Upper lobe of right lung (tissue), 1 donor: ENCODE measurements at regions not wholly inside any gene's neighbourhood (a gene's known extent, or its start where the extent isn't known, plus 50 kb on each side); places are given as distances from the start of the nearest gene placed in this dataset.

Experiments
- ATAC-seq: fragments of 200-7000 bp; cut with Tn5 transposase; one replicate; pipeline ENCODE4 v1.9.1; 2020; ENCODE audit warnings: mild to moderate bottlenecking, moderate library complexity
- DNase-seq: peaks from one replicate; pipeline ENCODE4 v3.0.0-alpha.2; 2020
- H3K27ac ChIP-seq: fragments of 200-600 bp; one replicate; pipeline ENCODE4 v1.8.0; 2022
- H3K27me3 ChIP-seq: fragments of 200-600 bp; one replicate; pipeline ENCODE4 v1.8.0; 2022; ENCODE audit warnings: mild to moderate bottlenecking
- H3K36me3 ChIP-seq: fragments of 200-600 bp; one replicate; pipeline ENCODE4 v1.8.0; 2022
- H3K4me1 ChIP-seq: fragments of 200-600 bp; one replicate; pipeline ENCODE4 v1.8.0; 2022
- H3K4me3 ChIP-seq: fragments of 200-600 bp; one replicate; pipeline ENCODE4 v1.8.0; 2022; ENCODE audit warnings: mild to moderate bottlenecking
- H3K9me3 ChIP-seq: fragments of 200-600 bp; one replicate; pipeline ENCODE4 v1.8.0; 2022
- intact Hi-C: fragments of 100-400 bp; cut with DNase I; formaldehyde crosslinking; loops from one replicate; pipeline ENCODE4 v1.11.0; 2022
- TF ChIP-seq, protein P1 (sequence below): fragments of 200-600 bp; IDR thresholded peaks from one replicate; pipeline ENCODE4 v1.8.0; 2022; ENCODE audit warnings: antibody characterized with exemption
- donor health status: DM: no; HTN: yes; CAD: no; lungs with severe emphysema.

DNA sequence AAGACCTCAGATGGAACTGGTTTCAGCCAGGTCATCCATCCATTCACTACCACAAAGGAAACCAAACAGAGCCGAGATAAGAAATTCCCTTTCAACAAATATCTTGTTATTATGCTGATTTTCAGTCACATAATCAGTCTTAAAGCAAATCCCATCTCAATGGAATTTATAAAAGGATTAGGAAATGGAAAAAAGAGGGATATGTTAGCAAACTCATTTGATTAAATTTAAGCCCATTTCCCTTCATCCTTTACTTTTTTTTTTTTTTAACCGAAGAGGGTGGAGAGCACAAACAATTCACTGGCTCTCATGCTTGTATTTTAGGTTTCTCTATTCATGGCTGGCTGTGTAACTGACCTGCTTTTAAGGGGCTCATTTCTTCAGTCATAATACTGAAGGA is 109.0 kb upstream of the GATA6 start:
- Histone ChIP-seq H3K9me3 (no peaks in the 10 kb centered on the region), H3K4me1 (no peaks in the 10 kb centered on the region), H3K4me3 (no peak overlapping the region), H3K36me3 (no peaks in the 10 kb centered on the region), H3K27me3 (no peaks in the 10 kb centered on the region), H3K27ac (no peak overlapping the region)
- DNase-seq (no peak), ATAC-seq (no peak)
- intact Hi-C loops, result no loop called here
- TF ChIP-seq, protein P1, sequence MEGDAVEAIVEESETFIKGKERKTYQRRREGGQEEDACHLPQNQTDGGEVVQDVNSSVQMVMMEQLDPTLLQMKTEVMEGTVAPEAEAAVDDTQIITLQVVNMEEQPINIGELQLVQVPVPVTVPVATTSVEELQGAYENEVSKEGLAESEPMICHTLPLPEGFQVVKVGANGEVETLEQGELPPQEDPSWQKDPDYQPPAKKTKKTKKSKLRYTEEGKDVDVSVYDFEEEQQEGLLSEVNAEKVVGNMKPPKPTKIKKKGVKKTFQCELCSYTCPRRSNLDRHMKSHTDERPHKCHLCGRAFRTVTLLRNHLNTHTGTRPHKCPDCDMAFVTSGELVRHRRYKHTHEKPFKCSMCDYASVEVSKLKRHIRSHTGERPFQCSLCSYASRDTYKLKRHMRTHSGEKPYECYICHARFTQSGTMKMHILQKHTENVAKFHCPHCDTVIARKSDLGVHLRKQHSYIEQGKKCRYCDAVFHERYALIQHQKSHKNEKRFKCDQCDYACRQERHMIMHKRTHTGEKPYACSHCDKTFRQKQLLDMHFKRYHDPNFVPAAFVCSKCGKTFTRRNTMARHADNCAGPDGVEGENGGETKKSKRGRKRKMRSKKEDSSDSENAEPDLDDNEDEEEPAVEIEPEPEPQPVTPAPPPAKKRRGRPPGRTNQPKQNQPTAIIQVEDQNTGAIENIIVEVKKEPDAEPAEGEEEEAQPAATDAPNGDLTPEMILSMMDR, result no peak

DNA sequence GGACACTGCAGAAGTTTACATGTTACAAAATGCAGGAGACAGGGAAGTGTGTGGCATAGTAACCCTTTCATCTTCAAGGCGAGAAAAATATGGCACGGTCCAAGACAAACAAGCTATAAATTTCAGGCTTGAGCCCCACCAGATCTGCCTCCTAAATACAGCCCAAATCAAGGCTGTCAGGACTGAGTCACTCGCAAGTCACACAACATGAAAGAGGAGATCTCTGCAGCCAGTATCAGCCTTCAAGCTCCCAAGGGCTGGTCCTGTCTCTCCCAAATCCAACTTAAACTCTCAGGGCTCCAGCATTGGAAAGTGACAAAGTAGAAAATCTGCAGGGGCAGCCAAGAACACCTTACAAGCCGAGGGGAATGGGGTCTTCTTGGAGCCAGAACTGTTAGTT is 106.3 kb upstream of the GATA6 start:
- Histone ChIP-seq H3K9me3 (no peaks in the 10 kb centered on the region), H3K36me3 (no peaks in the 10 kb centered on the region), H3K4me3 (no peak overlapping the region), H3K4me1 (no peaks in the 10 kb centered on the region), H3K27ac (no peak overlapping the region), H3K27me3 (no peaks in the 10 kb centered on the region)
- intact Hi-C loops, result no loop called here
- DNase-seq (no peak), ATAC-seq (no peak)
- TF ChIP-seq, protein P1, result no peak

DNA sequence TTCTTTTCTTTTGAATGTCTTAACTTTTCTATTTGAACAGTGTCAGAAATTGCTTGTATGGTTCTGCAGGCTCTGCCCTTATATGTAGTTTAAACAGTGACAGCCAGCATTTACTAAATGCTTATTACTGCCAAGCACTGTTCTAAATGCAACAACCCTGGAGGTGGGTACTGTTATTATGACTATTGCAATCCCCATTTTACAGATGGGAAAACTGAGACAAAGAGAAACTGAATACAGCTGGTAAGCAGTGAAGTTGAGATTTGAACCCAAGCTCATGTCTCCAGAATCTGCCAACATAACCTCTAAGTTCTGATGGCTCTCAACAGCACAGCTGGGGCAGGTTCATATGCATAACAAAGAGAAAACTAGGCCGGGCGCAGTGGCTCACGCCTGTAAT is 105.7 kb upstream of the GATA6 start:
- DNase-seq, result no peak
- Histone ChIP-seq H3K27ac (no peak overlapping the region), H3K27me3 (no peaks in the 10 kb centered on the region), H3K4me3 (no peak overlapping the region), H3K4me1 (no peaks in the 10 kb centered on the region), H3K36me3 (no peaks in the 10 kb centered on the region), H3K9me3 (no peaks in the 10 kb centered on the region)
- ATAC-seq, result no peak
- intact Hi-C loops, result no loop called here
- TF ChIP-seq, protein P1, result no peak

DNA sequence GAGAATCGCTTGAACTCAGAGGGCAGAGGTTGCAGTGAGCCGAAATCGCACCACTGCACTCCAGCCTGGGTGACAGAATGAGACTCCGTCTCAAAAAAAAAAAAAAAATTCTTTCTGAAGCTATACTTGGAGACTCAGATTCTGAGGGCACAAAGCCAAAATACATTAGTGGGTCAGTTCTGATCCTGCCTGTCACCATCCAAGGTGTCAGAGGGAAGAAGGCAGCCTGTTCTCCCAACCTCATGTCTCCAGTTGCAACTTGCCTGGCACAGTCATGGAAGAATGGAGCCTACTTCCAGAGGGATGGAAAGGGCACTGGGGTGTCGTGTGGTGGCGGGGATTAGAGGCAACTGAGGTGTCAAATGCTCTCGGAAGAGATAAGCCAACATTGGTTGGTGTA is 104.8 kb upstream of the GATA6 start:
- Histone ChIP-seq H3K36me3 (no peaks in the 10 kb centered on the region), H3K27ac (no peak overlapping the region), H3K27me3 (no peaks in the 10 kb centered on the region), H3K9me3 (no peaks in the 10 kb centered on the region), H3K4me1 (no peaks in the 10 kb centered on the region), H3K4me3 (no peak overlapping the region)
- TF ChIP-seq, protein P1, result no peak
- intact Hi-C loops, result no loop called here
- no peak for ATAC-seq
- no peak for DNase-seq

DNA sequence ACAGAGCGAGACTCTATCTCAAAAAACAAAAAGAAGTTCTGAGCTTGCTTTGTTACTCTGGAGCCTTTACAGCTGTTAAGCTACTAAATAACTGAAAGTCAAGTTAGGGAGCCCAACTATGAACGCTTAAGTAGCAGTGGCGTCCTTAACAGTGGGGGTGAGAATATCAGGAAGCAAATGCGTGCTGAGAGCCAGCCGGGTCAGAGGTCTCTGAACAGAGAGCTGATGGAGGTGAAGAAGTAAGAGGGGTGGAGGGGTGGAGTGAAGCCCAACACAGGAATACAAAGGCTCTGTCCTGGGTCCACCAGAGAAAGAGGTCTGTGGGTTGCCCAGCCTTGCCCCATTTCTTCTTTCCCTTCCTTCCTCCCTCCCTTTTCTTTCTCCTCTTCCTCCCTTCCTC is 104.1 kb upstream of the GATA6 start:
- intact Hi-C loops, result no loop called here
- Histone ChIP-seq H3K27me3 (no peaks in the 10 kb centered on the region), H3K27ac (no peak overlapping the region), H3K9me3 (no peaks in the 10 kb centered on the region), H3K4me3 (no peak overlapping the region), H3K4me1 (no peaks in the 10 kb centered on the region), H3K36me3 (no peaks in the 10 kb centered on the region)
- ATAC-seq (no peak), DNase-seq (no peak)
- TF ChIP-seq, protein P1, result no peak

DNA sequence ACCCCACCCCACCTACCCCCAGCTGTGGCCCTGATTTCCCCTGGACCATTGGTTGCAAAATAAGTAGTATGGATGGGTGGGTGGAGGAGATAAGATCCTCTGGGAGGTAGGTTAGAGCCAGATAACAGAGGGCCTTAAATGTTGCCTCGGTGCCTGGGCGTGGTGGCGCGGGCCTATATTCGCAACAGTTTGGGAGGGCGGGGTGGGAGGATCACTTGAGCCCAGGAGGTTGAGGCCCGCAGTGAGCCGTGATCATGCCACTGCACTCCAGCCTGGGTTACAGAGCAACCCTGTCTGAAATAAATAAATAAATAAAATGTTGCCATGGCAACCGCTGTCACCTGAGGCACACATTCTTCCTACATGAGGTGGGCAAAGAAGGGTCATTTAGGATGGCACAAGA is 103.3 kb upstream of the GATA6 start:
- intact Hi-C loops, result no loop called here
- Histone ChIP-seq H3K4me3 (no peak overlapping the region), H3K27me3 (no peaks in the 10 kb centered on the region), H3K4me1 (no peaks in the 10 kb centered on the region), H3K9me3 (no peaks in the 10 kb centered on the region), H3K36me3 (no peaks in the 10 kb centered on the region), H3K27ac (no peak overlapping the region)
- no peak for DNase-seq
- no peak for ATAC-seq
- TF ChIP-seq, protein P1, result no peak
